IMR-90 (cell line): ENCODE measurements at regions not wholly inside any gene's neighbourhood (a gene's known extent, or its start where the extent isn't known, plus 50 kb on each side); places are given as distances from the start of the nearest gene placed in this dataset.
A peak's percentile ranks its signal among the peaks of the same experiment; 100 is the strongest.

Source experiments
- ATAC-seq: fragments of 200-7000 bp; cut with Tn5 transposase; 2 replicates; pipeline ENCODE4 v1.9.1; 2020; ENCODE audit warnings: low read depth, mild to moderate bottlenecking, moderate library complexity
- BruUV-seq: library from RNA; stranded (reverse); fragments of 400-500 nt; replicated peaks from 2 replicates; lab custom pipeline; 2021; lab: Mats Ljungman, UMichigan
- CTCF ChIA-PET: fragments of 300-600 bp; formaldehyde crosslinking; extraction: SDS; loops from one replicate; lab custom pipeline; 2021; ENCODE audit warnings: antibody characterized with exemption; lab: Yijun Ruan, JAX
- POLR2A ChIA-PET: fragments of 300-600 bp; sonication (Branson Sonifier 250); formaldehyde crosslinking; loops from one replicate; lab custom pipeline; 2022; ENCODE audit warnings: antibody characterized with exemption; ENCODE audit not compliant: unreplicated experiment; lab: Charles Lee
- DNase-seq: peaks from one replicate; pipeline ENCODE4 v3.0.0; 2013
- H2AFZ ChIP-seq: replicated peaks from 2 replicates; pipeline ENCODE3; 2013; ENCODE audit warnings: low read length, mild to moderate bottlenecking; ENCODE audit not compliant: poor library complexity
- H2AK5ac ChIP-seq: 2 replicates; pipeline ENCODE4 v1.6.1; 2013; ENCODE audit warnings: low read depth, low read length, inconsistent platforms
- H2AK9ac ChIP-seq: replicated peaks from 2 replicates; pipeline ENCODE3; 2013; ENCODE audit warnings: mild to moderate bottlenecking, low read depth, low read length, moderate library complexity; ENCODE audit not compliant: poor library complexity
- H2BK120ac ChIP-seq: 2 replicates; pipeline ENCODE4 v1.6.1; 2013; ENCODE audit warnings: low read depth, low read length, inconsistent platforms
- H2BK15ac ChIP-seq: 3 replicates; pipeline ENCODE4 v1.6.1; 2013; ENCODE audit warnings: low read depth, low read length, inconsistent platforms
- H2BK20ac ChIP-seq: 2 replicates; pipeline ENCODE4 v1.6.1; 2013; ENCODE audit warnings: low read depth, mild to moderate bottlenecking, inconsistent platforms, low read length, moderate library complexity
- H2BK5ac ChIP-seq: 2 replicates; pipeline ENCODE4 v1.6.1; 2013; ENCODE audit warnings: mild to moderate bottlenecking, low read depth, low read length, inconsistent platforms; ENCODE audit not compliant: poor library complexity, severe bottlenecking
- H3K14ac ChIP-seq: replicated peaks from 2 replicates; pipeline ENCODE4 v1.6.1; 2013; ENCODE audit warnings: low read depth, low read length, inconsistent platforms
- H3K18ac ChIP-seq: 2 replicates; pipeline ENCODE4 v1.6.1; 2013; ENCODE audit warnings: low read depth, low read length, control low read depth
- H3K23ac ChIP-seq: 2 replicates; pipeline ENCODE4 v1.6.1; 2013; ENCODE audit warnings: low read depth, low read length, inconsistent platforms
- H3K27ac ChIP-seq: 2 replicates; pipeline ENCODE4 v1.5.1; 2013; ENCODE audit warnings: mild to moderate bottlenecking, control low read depth, low read length; ENCODE audit not compliant: insufficient read depth
- H3K27me3 ChIP-seq: 2 replicates; pipeline ENCODE4 v1.6.1; 2013; ENCODE audit warnings: low read length; ENCODE audit not compliant: control insufficient read depth, insufficient read depth
- H3K36me3 ChIP-seq: 2 replicates; pipeline ENCODE4 v1.6.1; 2013; ENCODE audit warnings: low read length, mixed read lengths; ENCODE audit not compliant: control insufficient read depth, insufficient read depth
- H3K4ac ChIP-seq: 2 replicates; pipeline ENCODE4 v1.6.1; 2013; ENCODE audit warnings: low read depth, low read length, inconsistent platforms
- H3K4me1 ChIP-seq: 2 replicates; pipeline ENCODE4 v1.6.1; 2013; ENCODE audit warnings: low read length, mixed read lengths; ENCODE audit not compliant: control insufficient read depth, insufficient read depth
- H3K4me2 ChIP-seq: 2 replicates; pipeline ENCODE4 v1.6.1; 2013; ENCODE audit warnings: low read depth, mild to moderate bottlenecking, control low read depth, low read length, moderate library complexity
- H3K4me3 ChIP-seq: 2 replicates; pipeline ENCODE4 v1.5.1; 2013; ENCODE audit warnings: low read depth, mild to moderate bottlenecking, control low read depth, low read length, moderate library complexity; ENCODE audit not compliant: insufficient read depth
- H3K56ac ChIP-seq: 2 replicates; pipeline ENCODE4 v1.6.1; 2013; ENCODE audit warnings: low read length, inconsistent platforms; ENCODE audit not compliant: insufficient read depth; ENCODE audit errors: extremely low read depth
- H3K79me1 ChIP-seq, 2 experiments: 2 replicates each; pipeline ENCODE4 v1.6.1; 2013; ENCODE audit warnings: low read length in 2 of 2, inconsistent platforms in 1 of 2, low read depth in 1 of 2
- H3K9ac ChIP-seq: 2 replicates; pipeline ENCODE4 v1.6.1; 2013; ENCODE audit warnings: low read depth, low read length, control low read depth
- H3K9me1 ChIP-seq: 2 replicates; pipeline ENCODE4 v1.6.1; 2013; ENCODE audit warnings: low read length, inconsistent platforms; ENCODE audit not compliant: insufficient read depth
- H3K9me3 ChIP-seq: 2 replicates; pipeline ENCODE4 v1.6.1; 2013; ENCODE audit warnings: low read length; ENCODE audit not compliant: control insufficient read depth, insufficient read depth
- H4K20me1 ChIP-seq: 2 replicates; pipeline ENCODE4 v1.6.1; 2013; ENCODE audit warnings: low read length, inconsistent platforms; ENCODE audit not compliant: insufficient read depth
- H4K5ac ChIP-seq: 2 replicates; pipeline ENCODE4 v1.6.1; 2013; ENCODE audit warnings: mild to moderate bottlenecking, low read depth, low read length, control low read depth
- H4K8ac ChIP-seq, 2 experiments: 2 replicates each; pipeline ENCODE4 v1.6.1; 2013; ENCODE audit warnings: low read depth in 2 of 2, low read length in 2 of 2, control low read depth in 1 of 2, inconsistent platforms in 1 of 2
- H4K91ac ChIP-seq: 2 replicates; pipeline ENCODE4 v1.6.1; 2013; ENCODE audit warnings: low read depth, low read length, inconsistent platforms; ENCODE audit not compliant: insufficient read depth
- FOS ChIP-seq: fragments of 150-350 bp; IDR thresholded peaks from 2 replicates; pipeline ENCODE4 v1.6.1; 2016; ENCODE audit warnings: low read depth, low read length
- MAFK ChIP-seq: IDR thresholded peaks from 2 replicates; pipeline ENCODE4 v1.6.1; 2012; ENCODE audit warnings: low read depth, low read length, improper control_type of control experiment
- WGBS, 2 experiments: methylation state at CpG; one replicate each; pipeline versions ENCODE4 v1.1.5 to v1.1.7; 2013; ENCODE audit warnings: missing lambda C conversion rate in 2 of 2; ENCODE audit not compliant: insufficient read length in 1 of 2; ENCODE audit errors: extremely low coverage in 2 of 2; 5-methylcytosine and 5-hydroxymethylcytosine counted together
- dilution Hi-C: fragments of 300-500 bp; cut with HindIII; formaldehyde crosslinking; loops from one replicate; pipeline ENCODE4 v1.14.3; 2018; ENCODE audit warnings: low sequenced_read_pairs; ENCODE audit not compliant: unreplicated experiment
- in situ Hi-C: fragments of 300-500 bp; cut with MboI; formaldehyde crosslinking; loops from 3 replicates; pipeline ENCODE4 v1.14.3; 2019; ENCODE audit warnings: low sequenced_read_pairs, inconsistent platforms, mixed read lengths
- intact Hi-C: fragments of 100-400 bp; cut with micrococcal nuclease; formaldehyde crosslinking; loops from 2 replicates; pipeline ENCODE4 v1.10.0; 2022

DNA sequence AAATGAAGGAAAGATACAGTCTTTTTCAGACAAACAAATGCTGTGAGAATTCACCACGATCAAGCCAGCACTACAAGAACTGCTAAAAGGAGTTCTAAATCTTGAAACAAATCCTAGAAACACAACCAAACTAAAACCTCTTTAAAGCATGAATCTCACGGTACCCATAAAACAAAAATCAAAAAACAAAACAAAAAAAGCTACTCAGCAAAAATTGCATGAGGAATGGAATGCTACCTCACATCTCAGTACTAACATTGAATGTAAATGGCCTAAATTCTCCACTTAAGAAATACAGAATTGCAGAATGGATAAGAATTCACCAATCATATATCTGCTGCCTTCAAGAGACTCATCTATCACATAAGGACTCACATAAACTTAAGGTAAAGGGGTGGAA lies 300.1 kb downstream of the NAF1 start:
- Histone ChIP-seq H3K23ac (no peak overlapping the region), H3K4ac (no peak overlapping the region), H3K14ac (no peak overlapping the region), H2BK15ac (no peak overlapping the region), H4K8ac (no peak overlapping the region), H3K56ac (no peak overlapping the region), H2BK120ac (no peak overlapping the region), H3K4me2 (no peak overlapping the region), H2AFZ (no peak overlapping the region), H2AK5ac (no peak overlapping the region), H3K9me3 (peaks cover 8% of the 10 kb centered on the region; the same call in 1 of the 2 replicates), H3K4me3 (no peak overlapping the region), H4K91ac (no peak overlapping the region), H3K18ac (no peak overlapping the region), H3K9ac (no peak overlapping the region), H2BK20ac (no peak overlapping the region), H3K27ac (no peak overlapping the region), H3K36me3 (no peaks in the 10 kb centered on the region), H3K4me1 (no peaks in the 10 kb centered on the region), H4K5ac (no peak overlapping the region), H4K20me1 (no peaks in the 10 kb centered on the region), H2AK9ac (no peak overlapping the region), H3K79me1 (no peaks in the 10 kb centered on the region), H3K27me3 (no peaks in the 10 kb centered on the region), H2BK5ac (no peak overlapping the region), H3K9me1 (no peaks in the 10 kb centered on the region)
- in situ Hi-C loops, result no loop called here
- intact Hi-C loops, result no loop called here
- CTCF ChIA-PET, result no interaction called here
- BruUV-seq, result no TSS peak
- no peak for ATAC-seq
- no peak for DNase-seq
- WGBS, 2 experiments, result no CpG with 5 or more reads among the region's 2 CpGs
- POLR2A ChIA-PET, result no interaction called here
- dilution Hi-C loops, result no loop called here
- TF ChIP-seq MAFK, result peak; percentile 66
- no peak for TF ChIP-seq FOS
